Stimulated activated CD8-positive, alpha-beta memory T cell treated with anti-CD3 and anti-CD28 coated beads, Interleukin-12 subunit alpha, Interleukin-12 subunit beta, amount 100 ng/mL, for 24 hours (primary cell): ENCODE measurements at regions not wholly inside any gene's neighbourhood (a gene's known extent, or its start where the extent isn't known, plus 50 kb on each side); places are given as distances from the start of the nearest gene placed in this dataset.
"Not testable (repeated sequence)": the region's sequence is repeated elsewhere in the genome, so short reads cannot be mapped to it uniquely, and the experiment has no call there.

Experiments used
- DNase-seq: peaks from one replicate; pipeline ENCODE4 v3.0.0-alpha.2; 2020; ENCODE audit errors: extremely low read depth

GRCh38 chr13:95388420-95389079 lies 87.3 kb upstream of the ABCC4 start:
- no peak for DNase-seq

- DNase-seq = no peak
Observed at GRCh38 chr13:95391362-95391761, 90.1 kb upstream of the ABCC4 start.

- DNase-seq = no peak
Observed at GRCh38 chr13:95391785-95392184, 90.5 kb upstream of the ABCC4 start.

- no peak for DNase-seq
Observed at GRCh38 chr13:95392597-95392996, 91.3 kb upstream of the ABCC4 start.

GRCh38 chr13:95403349-95404140 lies 102.3 kb upstream of the ABCC4 start:
- DNase-seq = no peak

GRCh38 chr13:95404141-95404882 lies 103.1 kb upstream of the ABCC4 start:
- peak; percentile 27 for DNase-seq

GRCh38 chr13:95406176-95406575 lies 104.9 kb upstream of the ABCC4 start:
- no peak for DNase-seq

- no peak for DNase-seq
Observed at GRCh38 chr13:95411428-95412040, 110.3 kb upstream of the ABCC4 start.

- DNase-seq = no peak
Observed at GRCh38 chr13:95418946-95419345, 117.7 kb upstream of the ABCC4 start.

GRCh38 chr13:95420501-95420900 lies 119.2 kb upstream of the ABCC4 start:
- DNase-seq = no peak

- no peak for DNase-seq
Observed at GRCh38 chr13:95426631-95427030, 125.4 kb upstream of the ABCC4 start.

GRCh38 chr13:95430525-95430924 lies 122.0 kb upstream of the CLDN10 start:
- DNase-seq = not testable (repeated sequence)

- no peak for DNase-seq
Observed at GRCh38 chr13:95432141-95432540, 120.4 kb upstream of the CLDN10 start.

- no peak for DNase-seq
Observed at GRCh38 chr13:95433537-95433936, 119.0 kb upstream of the CLDN10 start.

GRCh38 chr13:95434111-95434510 lies 118.4 kb upstream of the CLDN10 start:
- no peak for DNase-seq

- DNase-seq = no peak
Observed at GRCh38 chr13:95437561-95437960, 115.0 kb upstream of the CLDN10 start.

- no peak for DNase-seq
Observed at GRCh38 chr13:95438297-95438696, 114.2 kb upstream of the CLDN10 start.

- no peak for DNase-seq
Observed at GRCh38 chr13:95440441-95441088, 112.0 kb upstream of the CLDN10 start.

- no peak for DNase-seq
Observed at GRCh38 chr13:95441326-95441725, 111.2 kb upstream of the CLDN10 start.

- no peak for DNase-seq
Observed at GRCh38 chr13:95444006-95444730, 108.4 kb upstream of the CLDN10 start.

- DNase-seq = no peak
Observed at GRCh38 chr13:95445131-95445530, 107.4 kb upstream of the CLDN10 start.
